ENCODE measurements at regions not wholly inside any gene's neighbourhood (a gene's known extent, or its start where the extent isn't known, plus 50 kb on each side); places are given as distances from the start of the nearest gene placed in this dataset.

GRCh38 chr3:182704926-182705325 is 88.4 kb upstream of the ATP11B start:
- no peak overlapping the region for H3K27ac ChIP-seq (replicated peaks)
- no peak for TF ChIP-seq SPI1 (IDR thresholded peaks at IDR 0.05; ENCODE audit: borderline replicate concordance, low read depth)
- TF ChIP-seq POLR2AphosphoS5 (IDR thresholded peaks at IDR 0.05; ENCODE audit: low read depth), result no peak
- TF ChIP-seq REST (IDR thresholded peaks at IDR 0.05; ENCODE audit: insufficient replicate concordance, low read depth), result no peak
- no peak for TF ChIP-seq GABPA (IDR thresholded peaks at IDR 0.05; ENCODE audit: low read depth)
- no peak for TF ChIP-seq CTCF (IDR thresholded peaks at IDR 0.05; ENCODE audit: insufficient read depth, low read length)
- DNase-seq (ENCODE audit: low read depth in 1 of 2, low spot score in 1 of 2), result no peak
- no peaks in the 10 kb centered on the region for H3K27me3 ChIP-seq (ENCODE audit: insufficient read depth, poor library complexity, severe bottlenecking)
- H3K4me3 ChIP-seq (replicated peaks; ENCODE audit: insufficient read depth, low read length), result no peak overlapping the region

GRCh38 chr3:182708810-182709209 is 84.5 kb upstream of the ATP11B start:
- Histone ChIP-seq H3K27ac (replicated peaks) (no peak overlapping the region), H3K4me3 (replicated peaks; ENCODE audit: insufficient read depth, low read length) (no peak overlapping the region), H3K27me3 (ENCODE audit: insufficient read depth, poor library complexity, severe bottlenecking) (no peaks in the 10 kb centered on the region)
- DNase-seq (ENCODE audit: low read depth in 1 of 2, low spot score in 1 of 2), result no peak
- TF ChIP-seq SPI1 (IDR thresholded peaks at IDR 0.05; ENCODE audit: borderline replicate concordance, low read depth) (no peak), GABPA (IDR thresholded peaks at IDR 0.05; ENCODE audit: low read depth) (no peak), POLR2AphosphoS5 (IDR thresholded peaks at IDR 0.05; ENCODE audit: low read depth) (no peak), CTCF (IDR thresholded peaks at IDR 0.05; ENCODE audit: insufficient read depth, low read length) (no peak), REST (IDR thresholded peaks at IDR 0.05; ENCODE audit: insufficient replicate concordance, low read depth) (no peak)

GRCh38 chr3:182709306-182709705 is 84.0 kb upstream of the ATP11B start:
- no peak for DNase-seq (ENCODE audit: low read depth in 1 of 2, low spot score in 1 of 2)

More at GRCh38 chr3:182709306-182709705, 84.0 kb upstream of the ATP11B start:
- TF ChIP-seq CTCF (IDR thresholded peaks at IDR 0.05; ENCODE audit: insufficient read depth, low read length), result no peak
- no peak for TF ChIP-seq REST (IDR thresholded peaks at IDR 0.05; ENCODE audit: insufficient replicate concordance, low read depth)
- TF ChIP-seq POLR2AphosphoS5 (IDR thresholded peaks at IDR 0.05; ENCODE audit: low read depth), result no peak
- TF ChIP-seq SPI1 (IDR thresholded peaks at IDR 0.05; ENCODE audit: borderline replicate concordance, low read depth), result no peak
- no peak for TF ChIP-seq GABPA (IDR thresholded peaks at IDR 0.05; ENCODE audit: low read depth)
- Histone ChIP-seq H3K27me3 (ENCODE audit: insufficient read depth, poor library complexity, severe bottlenecking) (no peaks in the 10 kb centered on the region), H3K27ac (replicated peaks) (no peak overlapping the region), H3K4me3 (replicated peaks; ENCODE audit: insufficient read depth, low read length) (no peak overlapping the region)

Data from HL-60 (cell line).